ENCODE measurements at regions not wholly inside any gene's neighbourhood (a gene's known extent, or its start where the extent isn't known, plus 50 kb on each side); places are given as distances from the start of the nearest gene placed in this dataset.

DNA sequence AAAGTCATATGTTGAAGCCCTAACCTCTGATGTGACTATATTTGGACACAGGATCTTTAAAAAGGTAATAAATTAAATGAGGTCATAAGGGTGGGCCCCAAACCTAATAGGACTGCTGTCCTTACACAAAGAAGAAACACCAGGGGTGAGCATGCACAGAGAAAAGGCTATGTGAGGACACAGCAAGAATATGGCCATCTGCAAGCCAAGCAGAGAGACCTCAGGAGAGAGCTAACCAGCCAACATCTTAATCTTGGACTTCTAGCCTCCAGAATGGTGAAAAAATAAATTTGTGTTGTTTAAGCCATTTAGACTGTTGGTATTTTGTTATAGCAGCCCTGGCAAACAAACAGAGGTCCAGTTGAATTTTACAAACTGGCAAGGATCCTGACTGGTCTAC is 223.9 kb downstream of the LTN1 start:
- H3K27ac Mint-ChIP-seq = no peak overlapping the region
- H3K27me3 Mint-ChIP-seq (ENCODE audit: insufficient read depth, low read depth, poor library complexity) = peaks cover 2% of the 10 kb centered on the region
- Histone ChIP-seq H3K27ac (ENCODE audit: low read depth) (no peak overlapping the region), H3K36me3 (ENCODE audit: insufficient read depth) (no peaks in the 10 kb centered on the region), H3K9me2 (ENCODE audit: insufficient read depth) (peaks cover 4% of the 10 kb centered on the region; the same call in 1 of the 2 replicates), H3K27me3 (ENCODE audit: insufficient read depth) (no peaks in the 10 kb centered on the region), H3K4me3 (no peak overlapping the region), H3K79me2 (replicated peaks; ENCODE audit: insufficient read depth) (no peaks in the 10 kb centered on the region), H4K20me1 (replicated peaks; ENCODE audit: insufficient read depth) (no peaks in the 10 kb centered on the region), H3F3A (replicated peaks; ENCODE audit: low read depth) (no peaks in the 10 kb centered on the region), H3K4me2 (no peak overlapping the region), H3K4me1 (ENCODE audit: insufficient read depth) (no peaks in the 10 kb centered on the region), H2AFZ (no peak overlapping the region)
- H3K4me1 Mint-ChIP-seq = no peaks in the 10 kb centered on the region
- peaks cover 17% of the 10 kb centered on the region; the same call in 2 of the 3 replicates for H3K36me3 Mint-ChIP-seq (ENCODE audit: low read depth)
- ATAC-seq = no peak
- no peak for DNase-seq (ENCODE audit: low spot score)
- TF ChIP-seq CREB1 (CRISPR knock-in tag; IDR thresholded peaks at IDR 0.05; ENCODE audit: low read depth) (no peak), EZH2 (IDR thresholded peaks at IDR 0.05; ENCODE audit: low read depth, unreplicated experiment) (no peak), STAT1 (IDR thresholded peaks at IDR 0.05; ENCODE audit: unreplicated experiment) (no peak), ZNF331 (CRISPR knock-in tag; IDR thresholded peaks at IDR 0.05; ENCODE audit: low read depth) (no peak), POLR2AphosphoS5 (IDR thresholded peaks at IDR 0.05; ENCODE audit: low read depth) (no peak)
- TF ChIP-seq, protein P1, sequence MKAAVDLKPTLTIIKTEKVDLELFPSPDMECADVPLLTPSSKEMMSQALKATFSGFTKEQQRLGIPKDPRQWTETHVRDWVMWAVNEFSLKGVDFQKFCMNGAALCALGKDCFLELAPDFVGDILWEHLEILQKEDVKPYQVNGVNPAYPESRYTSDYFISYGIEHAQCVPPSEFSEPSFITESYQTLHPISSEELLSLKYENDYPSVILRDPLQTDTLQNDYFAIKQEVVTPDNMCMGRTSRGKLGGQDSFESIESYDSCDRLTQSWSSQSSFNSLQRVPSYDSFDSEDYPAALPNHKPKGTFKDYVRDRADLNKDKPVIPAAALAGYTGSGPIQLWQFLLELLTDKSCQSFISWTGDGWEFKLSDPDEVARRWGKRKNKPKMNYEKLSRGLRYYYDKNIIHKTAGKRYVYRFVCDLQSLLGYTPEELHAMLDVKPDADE (IDR thresholded peaks at IDR 0.05) = no peak
- TF ChIP-seq, protein P2, sequence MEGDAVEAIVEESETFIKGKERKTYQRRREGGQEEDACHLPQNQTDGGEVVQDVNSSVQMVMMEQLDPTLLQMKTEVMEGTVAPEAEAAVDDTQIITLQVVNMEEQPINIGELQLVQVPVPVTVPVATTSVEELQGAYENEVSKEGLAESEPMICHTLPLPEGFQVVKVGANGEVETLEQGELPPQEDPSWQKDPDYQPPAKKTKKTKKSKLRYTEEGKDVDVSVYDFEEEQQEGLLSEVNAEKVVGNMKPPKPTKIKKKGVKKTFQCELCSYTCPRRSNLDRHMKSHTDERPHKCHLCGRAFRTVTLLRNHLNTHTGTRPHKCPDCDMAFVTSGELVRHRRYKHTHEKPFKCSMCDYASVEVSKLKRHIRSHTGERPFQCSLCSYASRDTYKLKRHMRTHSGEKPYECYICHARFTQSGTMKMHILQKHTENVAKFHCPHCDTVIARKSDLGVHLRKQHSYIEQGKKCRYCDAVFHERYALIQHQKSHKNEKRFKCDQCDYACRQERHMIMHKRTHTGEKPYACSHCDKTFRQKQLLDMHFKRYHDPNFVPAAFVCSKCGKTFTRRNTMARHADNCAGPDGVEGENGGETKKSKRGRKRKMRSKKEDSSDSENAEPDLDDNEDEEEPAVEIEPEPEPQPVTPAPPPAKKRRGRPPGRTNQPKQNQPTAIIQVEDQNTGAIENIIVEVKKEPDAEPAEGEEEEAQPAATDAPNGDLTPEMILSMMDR (conservative IDR thresholded peaks at IDR 0.05; ENCODE audit: low read depth in 2 of 2) = no peak
- TF ChIP-seq, protein P3, sequence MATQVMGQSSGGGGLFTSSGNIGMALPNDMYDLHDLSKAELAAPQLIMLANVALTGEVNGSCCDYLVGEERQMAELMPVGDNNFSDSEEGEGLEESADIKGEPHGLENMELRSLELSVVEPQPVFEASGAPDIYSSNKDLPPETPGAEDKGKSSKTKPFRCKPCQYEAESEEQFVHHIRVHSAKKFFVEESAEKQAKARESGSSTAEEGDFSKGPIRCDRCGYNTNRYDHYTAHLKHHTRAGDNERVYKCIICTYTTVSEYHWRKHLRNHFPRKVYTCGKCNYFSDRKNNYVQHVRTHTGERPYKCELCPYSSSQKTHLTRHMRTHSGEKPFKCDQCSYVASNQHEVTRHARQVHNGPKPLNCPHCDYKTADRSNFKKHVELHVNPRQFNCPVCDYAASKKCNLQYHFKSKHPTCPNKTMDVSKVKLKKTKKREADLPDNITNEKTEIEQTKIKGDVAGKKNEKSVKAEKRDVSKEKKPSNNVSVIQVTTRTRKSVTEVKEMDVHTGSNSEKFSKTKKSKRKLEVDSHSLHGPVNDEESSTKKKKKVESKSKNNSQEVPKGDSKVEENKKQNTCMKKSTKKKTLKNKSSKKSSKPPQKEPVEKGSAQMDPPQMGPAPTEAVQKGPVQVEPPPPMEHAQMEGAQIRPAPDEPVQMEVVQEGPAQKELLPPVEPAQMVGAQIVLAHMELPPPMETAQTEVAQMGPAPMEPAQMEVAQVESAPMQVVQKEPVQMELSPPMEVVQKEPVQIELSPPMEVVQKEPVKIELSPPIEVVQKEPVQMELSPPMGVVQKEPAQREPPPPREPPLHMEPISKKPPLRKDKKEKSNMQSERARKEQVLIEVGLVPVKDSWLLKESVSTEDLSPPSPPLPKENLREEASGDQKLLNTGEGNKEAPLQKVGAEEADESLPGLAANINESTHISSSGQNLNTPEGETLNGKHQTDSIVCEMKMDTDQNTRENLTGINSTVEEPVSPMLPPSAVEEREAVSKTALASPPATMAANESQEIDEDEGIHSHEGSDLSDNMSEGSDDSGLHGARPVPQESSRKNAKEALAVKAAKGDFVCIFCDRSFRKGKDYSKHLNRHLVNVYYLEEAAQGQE (IDR thresholded peaks at IDR 0.05; ENCODE audit: unreplicated experiment) = no peak
- H3K9me3 Mint-ChIP-seq = peaks cover 19% of the 10 kb centered on the region
- no peak overlapping the region for H3K4me3 Mint-ChIP-seq

DNA sequence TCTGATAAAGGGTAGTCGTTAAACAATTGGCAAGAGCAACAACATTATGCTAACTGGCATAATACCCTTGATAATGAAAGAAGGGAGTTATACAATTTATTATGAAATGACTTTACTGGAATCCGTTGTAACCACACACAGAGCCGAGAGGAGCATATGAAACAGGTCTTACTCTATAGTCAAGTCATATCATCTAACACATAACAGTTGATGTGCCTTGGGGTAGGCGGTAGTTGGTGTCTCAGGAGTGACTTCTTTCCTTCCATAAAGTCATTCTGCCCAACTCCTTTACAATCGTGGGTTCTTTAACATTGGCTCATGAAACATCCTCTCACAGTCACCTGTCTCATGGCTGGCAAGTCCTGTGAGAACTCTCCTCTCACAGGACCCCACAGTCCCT is 225.2 kb downstream of the LTN1 start:
- H3K27ac Mint-ChIP-seq = no peak overlapping the region
- peaks cover 2% of the 10 kb centered on the region for H3K27me3 Mint-ChIP-seq (ENCODE audit: insufficient read depth, low read depth, poor library complexity)
- no peaks in the 10 kb centered on the region for H3K79me2 ChIP-seq (replicated peaks; ENCODE audit: insufficient read depth)
- no peaks in the 10 kb centered on the region for H3F3A ChIP-seq (replicated peaks; ENCODE audit: low read depth)
- peaks cover 19% of the 10 kb centered on the region for H3K9me3 Mint-ChIP-seq
- no peak for ATAC-seq
- peaks cover 4% of the 10 kb centered on the region; the same call in 1 of the 2 replicates for H3K9me2 ChIP-seq (ENCODE audit: insufficient read depth)
- H3K27ac ChIP-seq (ENCODE audit: low read depth) = no peak overlapping the region
- no peaks in the 10 kb centered on the region for H3K4me1 Mint-ChIP-seq
- no peak overlapping the region for H3K4me2 ChIP-seq
- no peaks in the 10 kb centered on the region for H4K20me1 ChIP-seq (replicated peaks; ENCODE audit: insufficient read depth)
- H3K4me3 ChIP-seq = no peak overlapping the region
- no peaks in the 10 kb centered on the region for H3K4me1 ChIP-seq (ENCODE audit: insufficient read depth)
- H3K4me3 Mint-ChIP-seq = no peak overlapping the region
- no peak overlapping the region for H2AFZ ChIP-seq
- H3K36me3 ChIP-seq (ENCODE audit: insufficient read depth) = no peaks in the 10 kb centered on the region
- no peaks in the 10 kb centered on the region for H3K27me3 ChIP-seq (ENCODE audit: insufficient read depth)
- DNase-seq (ENCODE audit: low spot score) = no peak
- peaks cover 17% of the 10 kb centered on the region; the same call in 2 of the 3 replicates for H3K36me3 Mint-ChIP-seq (ENCODE audit: low read depth)
- TF ChIP-seq POLR2AphosphoS5 (IDR thresholded peaks at IDR 0.05; ENCODE audit: low read depth) (no peak), STAT1 (IDR thresholded peaks at IDR 0.05; ENCODE audit: unreplicated experiment) (no peak)
- TF ChIP-seq, protein P3 (IDR thresholded peaks at IDR 0.05; ENCODE audit: unreplicated experiment) = no peak

All from GM23338 (cell line).